HL-60/S4 (cell line): ENCODE measurements at regions not wholly inside any gene's neighbourhood (a gene's known extent, or its start where the extent isn't known, plus 50 kb on each side); places are given as distances from the start of the nearest gene placed in this dataset.
"Not testable (repeated sequence)": the region's sequence is repeated elsewhere in the genome, so short reads cannot be mapped to it uniquely, and the experiment has no call there.

Source experiments
- in situ Hi-C: fragments of 300-500 bp; cut with MboI; formaldehyde crosslinking; loops from 2 replicates; pipeline ENCODE4 v1.14.3; 2022; ENCODE audit warnings: low sequenced_read_pairs

GRCh38 chr15:93333796-93334195 lies 244.8 kb upstream of the RGMA start:
- in situ Hi-C loops, result no loop called here

GRCh38 chr15:93333126-93333525 lies 244.1 kb upstream of the RGMA start:
- in situ Hi-C loops, result not testable (repeated sequence)

GRCh38 chr15:93332168-93332553 lies 243.2 kb upstream of the RGMA start:
- in situ Hi-C loops, result no loop called here

DNA sequence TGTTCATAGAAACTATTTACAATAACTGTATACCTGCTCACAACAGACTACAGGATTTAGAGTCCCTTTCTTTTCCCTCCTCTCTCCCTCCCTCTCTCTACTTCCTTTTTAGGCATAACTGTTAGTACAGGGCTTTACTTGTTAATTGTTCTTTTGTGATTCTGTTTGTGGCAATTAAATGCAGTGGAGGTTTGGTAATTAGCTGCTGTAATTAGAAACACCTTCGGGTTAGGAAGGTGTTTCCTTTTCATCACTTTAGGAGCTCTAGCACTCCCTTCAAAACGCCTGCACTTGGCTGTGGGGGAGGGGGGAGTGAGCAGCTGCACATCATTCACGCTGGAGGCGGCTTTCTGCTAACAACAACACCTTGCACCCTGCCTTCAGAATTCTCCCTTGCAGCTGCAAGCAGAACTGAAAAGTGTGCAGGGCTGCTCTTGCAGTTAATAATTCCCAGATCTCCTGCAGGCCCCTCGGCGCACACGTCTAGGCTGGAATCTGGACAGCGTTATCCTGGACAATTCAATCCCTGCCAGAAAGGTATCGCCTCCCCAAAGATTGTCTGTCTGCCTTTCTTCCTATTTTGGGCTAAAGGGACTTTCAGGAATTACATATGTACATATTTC lies 242.6 kb upstream of the RGMA start:
- in situ Hi-C loops, result no loop called here

DNA sequence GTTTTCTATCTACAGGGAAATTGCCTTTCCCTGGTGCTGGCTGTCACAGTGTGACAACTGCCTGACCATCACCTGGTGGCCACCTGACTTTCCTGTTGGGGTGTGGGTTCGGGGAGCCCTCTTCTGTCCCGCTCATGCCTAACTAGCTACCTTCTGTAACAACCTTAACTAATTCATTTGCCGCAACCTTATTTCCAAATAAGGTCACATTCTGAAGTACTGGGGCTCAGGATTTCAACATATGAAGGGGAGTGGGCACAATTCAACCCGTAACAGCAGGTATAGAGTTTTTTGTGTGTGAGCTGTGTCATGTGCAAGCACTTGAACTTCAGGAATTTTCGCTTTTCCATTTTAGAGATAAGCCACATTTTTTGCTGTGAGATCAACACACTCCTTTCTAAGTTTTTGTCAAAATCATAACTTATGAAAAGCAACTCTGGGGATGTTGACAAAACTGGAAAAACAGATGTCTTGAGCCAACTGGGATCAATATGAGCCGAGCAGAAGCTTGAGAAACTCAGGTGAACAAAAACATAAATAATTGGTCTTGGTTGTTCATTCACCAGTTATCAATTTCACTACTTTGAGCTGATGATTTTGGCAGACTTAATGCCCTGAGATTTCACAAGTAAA lies 242.0 kb upstream of the RGMA start:
- in situ Hi-C loops, result no loop called here

GRCh38 chr15:93327364-93327763 lies 238.4 kb upstream of the RGMA start:
- in situ Hi-C loops, result no loop called here

GRCh38 chr15:93324186-93324975 lies 235.4 kb upstream of the RGMA start:
- in situ Hi-C loops, result no loop called here

DNA sequence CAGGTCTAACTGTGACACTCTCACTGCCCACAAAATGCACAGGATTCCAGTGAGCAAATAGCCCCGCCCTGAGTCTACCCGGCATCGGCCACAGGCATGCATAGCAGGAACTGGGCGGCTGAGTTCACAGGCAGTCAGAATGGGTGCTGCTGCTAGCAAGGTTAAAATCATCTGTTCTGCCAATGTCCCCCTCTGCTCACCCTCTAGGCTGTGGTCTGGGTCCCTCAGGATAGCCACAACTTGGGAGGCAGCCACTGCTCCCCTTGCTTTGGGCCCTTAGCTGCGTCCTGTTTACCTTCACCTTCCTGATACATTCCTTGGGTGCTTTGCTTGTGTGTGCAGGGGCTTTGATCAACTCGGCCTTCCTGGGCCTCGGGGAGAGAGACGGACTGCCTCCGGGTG lies 232.9 kb upstream of the RGMA start:
- in situ Hi-C loops, result no loop called here

GRCh38 chr15:93319121-93319814 lies 230.3 kb upstream of the RGMA start:
- in situ Hi-C loops, result no loop called here

- in situ Hi-C loops, result no loop called here
Measured at GRCh38 chr15:93317772-93318171, 228.8 kb upstream of the RGMA start.

DNA sequence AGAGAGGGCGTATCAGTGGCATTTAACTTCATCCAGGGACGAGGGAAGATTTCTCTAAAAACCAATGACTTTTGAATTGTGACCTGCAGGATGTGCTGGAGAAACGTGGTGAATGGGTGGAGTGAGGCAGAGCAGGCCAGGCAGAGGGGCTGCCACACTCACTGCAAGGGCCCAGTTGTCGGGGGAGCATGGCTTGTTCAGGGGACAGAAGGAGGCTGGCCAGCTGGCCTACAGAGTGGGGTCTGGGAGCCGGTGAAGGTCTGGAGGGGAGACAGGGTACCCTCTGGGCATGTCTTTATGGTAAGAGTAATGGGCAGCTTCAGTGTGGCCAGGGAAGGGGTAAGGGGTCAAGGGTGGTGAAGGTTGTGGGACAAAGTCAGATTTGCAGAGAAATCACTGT lies 225.2 kb upstream of the RGMA start:
- in situ Hi-C loops, result no loop called here

- in situ Hi-C loops, result no loop called here
Measured at GRCh38 chr15:93312891-93313486, 224.0 kb upstream of the RGMA start.

DNA sequence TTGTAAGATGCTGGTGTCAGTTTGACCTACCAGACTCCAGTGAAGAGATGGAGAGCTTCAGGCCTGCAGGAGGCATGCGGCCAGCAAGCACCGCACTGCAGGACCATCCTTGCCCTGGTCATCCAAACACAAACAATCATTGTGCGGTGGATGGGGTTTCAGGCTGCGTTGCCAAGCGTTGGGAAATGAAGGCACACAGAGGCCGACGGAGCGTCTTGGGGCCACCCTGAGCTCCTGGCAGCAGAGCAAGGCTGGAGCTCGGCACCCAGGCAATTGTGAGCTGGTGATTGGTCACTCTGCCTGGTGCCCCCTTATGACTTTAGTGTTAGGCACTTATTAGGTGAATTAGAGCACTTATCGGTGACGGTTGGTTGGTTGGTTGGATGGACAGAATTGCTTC lies 222.6 kb upstream of the RGMA start:
- in situ Hi-C loops, result no loop called here

DNA sequence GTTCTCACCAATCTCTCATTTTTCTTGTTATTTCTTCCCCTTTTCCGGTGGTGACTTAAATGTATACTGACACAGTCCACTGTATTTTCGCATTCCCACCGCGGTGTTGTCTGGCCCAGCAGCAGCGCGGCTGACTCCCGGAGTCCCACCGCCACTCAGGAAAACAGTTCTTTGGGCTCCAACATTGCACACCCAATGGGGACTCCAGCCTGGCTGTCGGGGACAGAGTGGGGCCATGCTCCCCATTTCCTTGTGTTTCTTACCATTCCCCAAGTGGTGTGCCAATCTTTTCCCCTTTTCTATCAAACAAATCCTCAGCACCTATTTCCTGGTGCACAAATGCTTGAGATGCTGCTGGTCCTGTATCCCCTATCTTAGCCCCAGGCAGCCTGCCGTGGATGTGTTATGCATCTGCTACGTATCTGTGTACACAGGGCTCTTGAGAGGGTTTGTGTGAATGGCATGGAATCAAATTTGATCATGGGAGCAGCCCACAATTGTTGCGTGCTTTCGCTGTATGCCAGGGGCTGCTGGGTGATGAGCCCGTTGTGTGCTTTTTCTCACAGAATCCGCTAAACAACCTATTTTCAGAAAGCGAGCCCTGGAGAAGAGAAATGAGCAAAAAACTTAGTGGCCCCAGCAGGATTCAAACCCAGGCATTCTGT lies 219.1 kb upstream of the RGMA start:
- in situ Hi-C loops, result no loop called here

DNA sequence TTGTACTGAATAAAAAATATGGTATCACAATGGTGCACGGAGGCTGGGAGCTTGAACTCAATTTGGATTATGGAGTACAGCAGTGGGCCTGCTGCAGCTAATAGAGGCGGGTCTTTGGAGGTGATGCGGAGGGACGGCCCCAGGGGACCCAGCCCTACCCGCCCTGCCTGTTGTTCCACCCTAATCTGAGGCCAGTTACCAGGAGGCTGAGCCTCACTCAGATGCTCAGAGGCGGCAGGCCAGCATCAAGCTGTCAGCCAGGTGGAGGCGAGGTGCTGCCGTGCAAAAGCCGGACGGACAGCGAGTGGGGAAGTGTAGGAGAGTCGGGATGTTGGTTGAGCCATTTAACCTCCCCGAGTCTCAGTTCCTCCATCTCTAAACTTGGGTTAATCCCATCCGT lies 218.5 kb upstream of the RGMA start:
- in situ Hi-C loops, result no loop called here

DNA sequence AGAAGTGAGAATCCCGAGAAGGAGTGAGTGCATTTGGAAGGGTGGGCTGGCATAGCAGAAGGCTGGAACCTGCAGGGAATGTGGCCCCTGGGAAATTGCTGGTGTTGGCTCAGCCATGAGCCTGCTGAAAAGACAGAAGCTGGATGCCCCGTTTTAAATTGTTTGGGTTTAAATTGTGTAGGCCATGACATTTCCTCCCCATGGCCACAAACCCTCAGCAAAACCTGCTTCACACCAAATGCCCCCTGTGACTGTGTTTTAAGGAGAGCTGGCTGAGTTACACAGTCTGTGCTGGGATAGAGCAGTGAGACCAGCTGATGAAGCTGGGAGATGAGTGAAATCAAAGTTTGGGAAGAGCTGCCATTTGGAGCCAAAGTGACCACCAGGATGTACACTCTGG lies 216.3 kb upstream of the RGMA start:
- in situ Hi-C loops, result no loop called here

DNA sequence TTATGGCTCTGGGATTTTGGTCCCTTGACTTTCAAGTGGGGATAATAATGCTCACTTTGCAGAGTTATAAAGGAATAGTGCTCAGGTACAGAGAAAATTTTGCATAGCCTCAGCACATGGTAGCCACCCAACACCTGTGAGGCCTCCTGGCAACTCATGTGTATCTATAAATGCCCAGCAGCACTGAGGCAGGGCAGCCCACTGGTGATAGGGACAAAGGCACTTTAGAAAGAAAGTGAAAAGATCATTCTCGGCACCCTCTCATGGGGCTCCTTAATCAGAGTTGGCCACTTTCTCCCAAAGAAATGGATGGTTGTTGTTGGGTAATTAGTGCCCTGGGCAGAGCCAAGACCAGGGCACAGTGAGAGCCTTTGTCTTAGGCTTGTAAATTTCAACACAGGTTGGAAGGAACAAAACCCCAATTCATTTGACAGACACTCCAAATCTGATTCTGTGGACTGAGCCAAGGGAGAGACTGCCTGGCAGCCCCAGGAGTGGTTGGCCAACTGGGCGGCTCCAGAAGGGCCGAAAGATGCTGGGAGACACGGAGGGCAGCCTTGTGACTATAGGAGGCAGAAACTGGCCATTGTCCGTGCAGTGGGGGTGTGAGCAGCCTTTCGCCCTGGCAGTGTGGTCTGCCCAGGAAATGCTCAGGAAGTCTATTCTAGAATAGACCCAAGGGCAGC lies 213.2 kb upstream of the RGMA start:
- in situ Hi-C loops, result no loop called here

- in situ Hi-C loops, result no loop called here
Measured at GRCh38 chr15:93300796-93301195, 211.8 kb upstream of the RGMA start.

DNA sequence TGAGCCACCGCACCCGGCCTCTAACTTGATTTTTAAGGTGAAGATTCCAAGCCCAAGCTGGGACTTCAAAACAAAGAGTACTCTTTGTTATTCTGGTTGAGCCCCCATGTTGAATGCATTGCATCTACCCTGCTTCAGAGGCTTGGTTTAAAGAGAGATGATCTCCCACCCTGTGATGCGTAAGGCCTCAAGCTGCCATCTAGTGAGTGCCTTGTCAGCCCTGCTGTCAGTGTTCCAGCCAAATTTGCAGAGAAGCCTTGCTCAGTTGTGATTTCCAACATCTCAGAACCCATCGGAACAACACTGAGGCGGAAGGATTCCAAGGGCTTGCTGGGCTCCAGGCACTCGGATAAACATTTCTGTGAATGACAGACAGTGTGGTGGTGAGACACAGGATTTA lies 210.7 kb upstream of the RGMA start:
- in situ Hi-C loops, result no loop called here

GRCh38 chr15:93298901-93299300 lies 209.9 kb upstream of the RGMA start:
- in situ Hi-C loops, result no loop called here
